Left kidney (tissue), 1 donor: ENCODE measurements at regions not wholly inside any gene's neighbourhood (a gene's known extent, or its start where the extent isn't known, plus 50 kb on each side); places are given as distances from the start of the nearest gene placed in this dataset.
"Not testable (repeated sequence)": the region's sequence is repeated elsewhere in the genome, so short reads cannot be mapped to it uniquely, and the experiment has no call there.

Experiments
- DNase-seq: peaks from one replicate; pipeline ENCODE4 v3.0.0-alpha.2; 2013

- no peak for DNase-seq
These were observed 112.0 kb downstream of the TMX1 start for GRCh38 chr14:51351997-51352396.

DNA sequence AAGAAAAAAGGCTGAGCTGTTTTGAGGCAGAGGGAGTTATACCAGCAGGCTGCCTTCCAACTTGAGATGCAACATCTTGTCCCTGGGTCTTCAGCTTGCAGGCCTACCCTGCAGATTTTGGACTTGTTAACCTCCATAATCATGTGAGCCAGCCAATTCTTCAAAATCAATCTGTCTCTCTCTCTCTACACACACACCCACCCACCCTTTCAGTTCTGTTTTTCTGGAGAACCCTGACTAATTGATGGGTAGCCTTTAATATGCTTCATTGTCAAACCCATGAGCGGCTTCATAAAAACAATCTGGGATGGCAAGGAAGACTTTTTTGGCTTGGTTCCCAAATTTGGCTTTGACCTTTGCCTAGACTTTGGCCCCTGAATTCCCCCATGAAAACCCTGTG is 113.9 kb downstream of the TMX1 start:
- no peak for DNase-seq

- DNase-seq: no peak
These were observed 114.8 kb downstream of the TMX1 start for GRCh38 chr14:51354846-51355245.

DNA sequence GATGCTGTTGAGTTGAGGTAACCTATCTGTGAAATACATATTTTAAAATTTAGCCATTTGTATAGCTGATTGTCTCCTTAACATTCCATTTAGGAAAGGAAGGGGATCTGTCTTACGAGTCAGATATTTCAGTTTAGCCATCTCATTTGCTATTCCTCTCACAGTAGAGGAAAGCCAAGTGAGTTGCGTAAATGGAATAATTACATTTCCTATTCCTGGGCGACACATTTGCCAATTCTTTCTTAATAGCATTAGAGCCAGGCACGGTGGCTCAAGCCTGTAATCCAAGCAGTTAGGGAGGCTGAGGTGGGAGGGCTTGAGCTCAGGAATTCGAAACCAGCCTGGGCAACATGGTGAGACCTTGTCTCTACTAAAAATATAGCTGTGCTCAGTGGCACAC is 116.3 kb downstream of the TMX1 start:
- no peak for DNase-seq

- DNase-seq: no peak
These were observed 117.2 kb downstream of the TMX1 start for GRCh38 chr14:51357250-51357649.

DNA sequence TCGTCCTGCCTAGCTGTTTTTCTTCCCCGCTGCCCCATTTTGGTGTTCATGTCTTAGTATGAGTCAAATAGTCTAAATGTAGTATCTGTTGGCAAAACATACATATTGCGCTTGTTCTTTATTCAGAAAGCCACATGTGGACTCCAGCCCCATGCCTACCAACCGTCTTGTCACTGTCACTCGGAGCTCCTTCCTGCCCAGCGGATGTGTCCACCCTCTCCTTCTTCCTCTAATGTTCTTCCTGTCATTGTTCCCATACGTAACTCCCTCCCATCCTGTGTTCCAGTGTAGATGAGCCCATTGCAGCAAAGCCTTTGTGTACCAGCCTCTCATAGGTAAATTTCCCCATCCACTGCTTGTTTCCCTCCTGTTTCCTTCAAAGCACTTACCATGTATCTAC is 120.5 kb downstream of the TMX1 start:
- no peak for DNase-seq

GRCh38 chr14:51365241-51365965 is 125.4 kb downstream of the TMX1 start:
- no peak for DNase-seq

DNA sequence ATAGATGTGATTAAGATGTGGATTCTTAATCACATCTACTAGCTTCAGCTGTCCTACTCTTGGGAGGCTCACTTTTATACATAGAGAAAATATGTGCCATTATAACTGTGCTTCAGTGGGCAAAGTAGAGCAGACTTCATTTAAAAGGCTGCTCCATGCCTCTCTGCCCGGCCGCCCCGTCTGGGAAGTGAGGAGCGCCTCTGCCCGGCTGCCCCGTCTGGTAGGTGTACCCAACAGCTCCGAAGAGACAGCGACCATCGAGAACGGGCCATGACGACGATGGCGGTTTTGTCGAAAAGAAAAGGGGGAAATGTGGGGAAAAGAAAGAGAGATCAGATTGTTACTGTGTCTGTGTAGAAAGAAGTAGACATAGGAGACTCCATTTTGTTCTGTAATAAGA is 126.4 kb downstream of the TMX1 start:
- DNase-seq: not testable (repeated sequence)

GRCh38 chr14:51366866-51367599 is 127.0 kb downstream of the TMX1 start:
- not testable (repeated sequence) for DNase-seq

GRCh38 chr14:51367600-51367931 is 127.5 kb downstream of the TMX1 start:
- DNase-seq: no peak

GRCh38 chr14:51368721-51369163 is 128.7 kb downstream of the TMX1 start:
- no peak for DNase-seq

DNA sequence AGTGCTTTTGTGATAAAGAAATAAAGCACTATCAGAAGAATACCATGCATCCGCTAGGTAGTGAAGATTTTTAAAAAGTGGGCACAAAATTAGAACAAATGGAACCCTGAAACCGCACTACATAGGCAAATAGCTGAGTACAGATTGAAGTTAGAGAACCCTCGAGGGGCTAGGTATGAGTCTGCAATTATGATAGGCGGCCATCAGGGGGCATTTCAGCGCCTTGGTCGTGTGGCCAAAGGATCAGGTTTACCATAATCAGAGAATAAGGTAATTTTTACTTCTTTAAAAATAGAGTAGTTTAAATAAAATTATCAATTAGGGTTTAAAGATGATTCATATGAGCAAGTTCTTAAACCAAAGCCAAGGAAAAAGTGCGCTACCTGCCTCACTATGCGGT is 129.8 kb downstream of the TMX1 start:
- DNase-seq: no peak

- no peak for DNase-seq
These were observed 130.8 kb downstream of the TMX1 start for GRCh38 chr14:51370758-51371386.

DNA sequence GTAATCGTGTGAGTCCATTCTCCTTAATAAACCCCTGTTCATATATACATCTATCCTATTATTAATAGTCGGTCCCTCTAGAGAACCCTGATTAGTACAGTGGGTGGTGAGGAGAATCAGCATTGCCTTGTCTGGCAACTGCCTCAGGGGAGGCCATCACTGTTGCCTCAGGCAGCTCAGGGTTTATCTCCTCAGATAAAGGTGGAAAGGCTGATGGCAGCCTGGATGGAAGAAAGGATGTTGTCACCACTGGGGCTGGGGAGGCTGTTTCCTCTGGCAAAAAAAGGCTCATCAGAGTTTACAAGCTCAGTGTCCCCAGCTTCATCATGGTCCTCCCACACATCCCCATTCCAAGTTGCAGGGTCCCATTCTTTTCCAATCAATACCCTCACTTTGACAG is 137.1 kb downstream of the TMX1 start:
- not testable (repeated sequence) for DNase-seq

GRCh38 chr14:51382506-51382905 is 142.5 kb downstream of the TMX1 start:
- no peak for DNase-seq

- DNase-seq: no peak
These were observed 146.4 kb downstream of the TMX1 start for GRCh38 chr14:51386411-51386810.

- no peak for DNase-seq
These were observed 147.1 kb downstream of the TMX1 start for GRCh38 chr14:51386983-51387735.

DNA sequence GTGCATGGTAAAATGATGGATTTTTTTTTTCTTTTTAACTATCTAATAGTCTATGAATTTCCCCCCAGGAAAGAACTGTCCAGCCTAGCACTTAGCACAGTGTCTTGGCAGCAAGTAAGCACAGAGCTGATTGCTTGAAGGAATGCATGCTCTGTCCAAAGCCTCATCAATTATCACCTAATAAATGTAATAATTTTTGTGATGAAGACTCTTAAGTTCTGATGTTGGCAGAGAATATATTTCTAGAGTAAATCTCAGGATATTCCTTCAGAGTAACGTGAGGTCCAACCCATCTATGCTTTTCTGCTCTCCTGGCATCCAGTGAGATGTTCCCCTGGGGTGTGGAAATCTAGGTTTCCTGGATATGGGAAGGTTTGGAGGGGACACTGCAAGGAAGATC is 152.4 kb downstream of the TMX1 start:
- no peak for DNase-seq

DNA sequence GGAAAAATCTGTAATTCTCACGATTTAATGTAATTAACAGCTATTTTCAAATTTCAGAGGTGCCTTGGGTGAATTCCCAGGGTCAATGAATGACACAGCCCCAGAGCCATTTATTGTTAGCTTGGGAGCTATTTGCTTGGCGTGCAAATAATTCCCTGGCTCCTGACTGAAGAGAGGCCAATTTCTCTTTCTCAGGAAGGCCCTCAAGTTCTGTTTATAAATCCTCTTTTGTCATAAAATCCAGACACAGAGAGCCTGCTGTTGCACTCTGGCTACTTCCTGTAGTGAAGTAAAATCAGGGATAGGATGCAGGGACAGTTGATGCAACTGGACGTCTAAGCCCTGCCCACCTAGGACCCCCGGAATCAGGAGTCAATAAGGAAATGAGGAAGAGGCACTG is 154.3 kb downstream of the TMX1 start:
- no peak for DNase-seq

GRCh38 chr14:51394804-51395203 is 154.8 kb downstream of the TMX1 start:
- no peak for DNase-seq

DNA sequence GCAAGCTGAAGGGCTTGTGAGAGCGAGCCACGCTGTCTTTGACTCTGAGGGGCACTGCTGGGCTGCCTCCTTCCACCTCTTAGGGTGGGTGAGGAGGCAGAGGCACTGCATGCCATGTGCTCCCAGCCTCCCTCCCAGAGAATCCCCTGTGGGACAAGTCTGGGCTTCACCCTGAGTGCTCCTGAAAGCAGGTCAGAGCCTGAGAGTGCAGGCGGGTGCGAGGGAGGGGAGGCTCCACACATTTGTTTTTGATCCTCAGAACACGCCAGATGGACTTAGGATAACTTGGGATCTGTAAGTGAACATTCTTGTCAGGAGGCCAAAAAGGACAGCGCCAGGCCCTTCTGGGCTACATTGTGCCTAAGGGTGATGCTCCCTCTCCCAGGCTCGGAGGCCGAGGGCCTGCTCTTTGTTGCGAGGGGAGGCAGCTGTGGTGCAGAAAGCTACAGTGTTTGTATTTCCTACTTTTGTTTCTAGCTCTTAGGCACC is 155.4 kb downstream of the TMX1 start:
- DNase-seq: no peak

DNA sequence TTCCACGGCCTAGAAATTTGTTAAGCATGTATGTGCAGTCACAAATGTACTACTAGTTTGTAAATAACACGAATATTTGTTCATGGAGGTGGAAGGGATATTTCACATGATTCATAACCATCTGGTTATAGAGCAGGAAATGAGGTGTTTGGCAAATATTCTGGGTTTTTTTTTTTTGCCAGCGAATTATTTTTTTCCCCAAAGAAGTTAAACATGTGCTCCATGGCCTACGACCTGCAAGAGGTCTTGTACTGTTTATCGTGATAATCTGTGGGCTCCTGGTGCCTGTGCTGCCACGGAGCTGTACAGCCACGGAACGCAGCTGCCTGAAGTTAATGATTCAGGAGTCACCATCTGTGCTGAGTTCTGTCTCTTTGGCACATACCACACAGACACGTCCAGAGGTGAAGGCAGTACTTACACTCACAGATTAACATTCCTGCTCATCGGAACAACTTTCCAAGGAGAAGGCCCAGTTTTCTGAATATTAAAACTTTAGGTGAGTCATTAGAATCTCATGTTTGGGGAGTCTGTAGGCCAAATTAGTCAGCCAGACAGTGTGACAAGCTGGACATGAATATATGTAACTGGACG is 156.3 kb downstream of the TMX1 start:
- no peak for DNase-seq
